ENCODE measurements at regions not wholly inside any gene's neighbourhood (a gene's known extent, or its start where the extent isn't known, plus 50 kb on each side); places are given as distances from the start of the nearest gene placed in this dataset.

DNA sequence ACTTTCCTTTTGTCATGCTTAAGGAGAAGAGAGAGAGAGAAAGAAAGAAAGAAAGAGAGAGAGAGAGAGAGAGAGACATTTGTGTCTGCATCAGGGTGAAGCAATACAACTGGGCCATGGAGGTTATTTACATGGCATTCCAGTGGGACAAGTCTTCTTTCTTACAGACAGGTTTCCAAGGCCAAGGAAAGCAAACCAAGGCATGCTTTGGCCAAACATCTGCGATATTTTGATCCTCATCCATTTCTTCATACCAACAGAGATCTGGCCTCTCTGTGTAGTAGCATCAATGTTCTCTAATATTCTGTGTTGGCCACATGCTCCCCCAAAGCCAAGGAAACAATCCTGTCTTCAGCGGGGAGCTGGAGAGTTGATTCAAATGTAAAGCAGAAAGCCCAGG, 292.1 kb downstream of the SETD4 start:
- TF ChIP-seq MXI1 (IDR thresholded peaks at IDR 0.05; ENCODE audit: borderline replicate concordance, low read depth, low read length), result no peak
- TF ChIP-seq ZNF225 (CRISPR knock-in tag; IDR thresholded peaks at IDR 0.05), result no peak
- TF ChIP-seq ZNF441 (CRISPR knock-in tag; IDR thresholded peaks at IDR 0.05; ENCODE audit: borderline replicate concordance), result no peak
- no peak for TF ChIP-seq KDM1A (CRISPR knock-in tag; IDR thresholded peaks at IDR 0.05)
- no peak for TF ChIP-seq ZNF468 (CRISPR knock-in tag; IDR thresholded peaks at IDR 0.05)
- TF ChIP-seq, protein P1, sequence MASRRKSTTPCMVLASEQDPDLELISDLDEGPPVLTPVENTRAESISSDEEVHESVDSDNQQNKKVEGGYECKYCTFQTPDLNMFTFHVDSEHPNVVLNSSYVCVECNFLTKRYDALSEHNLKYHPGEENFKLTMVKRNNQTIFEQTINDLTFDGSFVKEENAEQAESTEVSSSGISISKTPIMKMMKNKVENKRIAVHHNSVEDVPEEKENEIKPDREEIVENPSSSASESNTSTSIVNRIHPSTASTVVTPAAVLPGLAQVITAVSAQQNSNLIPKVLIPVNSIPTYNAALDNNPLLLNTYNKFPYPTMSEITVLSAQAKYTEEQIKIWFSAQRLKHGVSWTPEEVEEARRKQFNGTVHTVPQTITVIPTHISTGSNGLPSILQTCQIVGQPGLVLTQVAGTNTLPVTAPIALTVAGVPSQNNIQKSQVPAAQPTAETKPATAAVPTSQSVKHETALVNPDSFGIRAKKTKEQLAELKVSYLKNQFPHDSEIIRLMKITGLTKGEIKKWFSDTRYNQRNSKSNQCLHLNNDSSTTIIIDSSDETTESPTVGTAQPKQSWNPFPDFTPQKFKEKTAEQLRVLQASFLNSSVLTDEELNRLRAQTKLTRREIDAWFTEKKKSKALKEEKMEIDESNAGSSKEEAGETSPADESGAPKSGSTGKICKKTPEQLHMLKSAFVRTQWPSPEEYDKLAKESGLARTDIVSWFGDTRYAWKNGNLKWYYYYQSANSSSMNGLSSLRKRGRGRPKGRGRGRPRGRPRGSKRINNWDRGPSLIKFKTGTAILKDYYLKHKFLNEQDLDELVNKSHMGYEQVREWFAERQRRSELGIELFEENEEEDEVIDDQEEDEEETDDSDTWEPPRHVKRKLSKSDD (CRISPR knock-in tag; IDR thresholded peaks at IDR 0.05; ENCODE audit: low read depth), result no peak
- TF ChIP-seq ZSCAN29 (CRISPR knock-in tag; conservative IDR thresholded peaks at IDR 0.05), result no peak
- TF ChIP-seq, protein P2, sequence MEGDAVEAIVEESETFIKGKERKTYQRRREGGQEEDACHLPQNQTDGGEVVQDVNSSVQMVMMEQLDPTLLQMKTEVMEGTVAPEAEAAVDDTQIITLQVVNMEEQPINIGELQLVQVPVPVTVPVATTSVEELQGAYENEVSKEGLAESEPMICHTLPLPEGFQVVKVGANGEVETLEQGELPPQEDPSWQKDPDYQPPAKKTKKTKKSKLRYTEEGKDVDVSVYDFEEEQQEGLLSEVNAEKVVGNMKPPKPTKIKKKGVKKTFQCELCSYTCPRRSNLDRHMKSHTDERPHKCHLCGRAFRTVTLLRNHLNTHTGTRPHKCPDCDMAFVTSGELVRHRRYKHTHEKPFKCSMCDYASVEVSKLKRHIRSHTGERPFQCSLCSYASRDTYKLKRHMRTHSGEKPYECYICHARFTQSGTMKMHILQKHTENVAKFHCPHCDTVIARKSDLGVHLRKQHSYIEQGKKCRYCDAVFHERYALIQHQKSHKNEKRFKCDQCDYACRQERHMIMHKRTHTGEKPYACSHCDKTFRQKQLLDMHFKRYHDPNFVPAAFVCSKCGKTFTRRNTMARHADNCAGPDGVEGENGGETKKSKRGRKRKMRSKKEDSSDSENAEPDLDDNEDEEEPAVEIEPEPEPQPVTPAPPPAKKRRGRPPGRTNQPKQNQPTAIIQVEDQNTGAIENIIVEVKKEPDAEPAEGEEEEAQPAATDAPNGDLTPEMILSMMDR (CRISPR knock-in tag; IDR thresholded peaks at IDR 0.05), result no peak
- TF ChIP-seq KDM2A (CRISPR knock-in tag; IDR thresholded peaks at IDR 0.05; ENCODE audit: borderline replicate concordance, low read depth), result no peak

Data from HepG2 (cell line).